Thymus (tissue), 11 donors: ENCODE measurements at regions not wholly inside any gene's neighbourhood (a gene's known extent, or its start where the extent isn't known, plus 50 kb on each side); places are given as distances from the start of the nearest gene placed in this dataset.

Experiments
- DNase-seq, 9 donors: peaks; one replicate each; pipeline ENCODE4 v3.0.0-alpha.2; 2013; ENCODE audit warnings: low spot score in 9 of 9, low read depth in 6 of 9, missing footprints in 1 of 9
- H3K27ac ChIP-seq, 2 donors: one replicate each; pipeline ENCODE4 v1.5.1; 2013; ENCODE audit warnings: control low read depth in 1 of 2, low read depth in 1 of 2, low read length in 1 of 2, mild to moderate bottlenecking in 1 of 2, moderate library complexity in 1 of 2
- H3K27me3 ChIP-seq, 2 donors: one replicate each; pipeline ENCODE4 v1.5.1; 2013; ENCODE audit warnings: low read length in 1 of 2; ENCODE audit not compliant: control insufficient read depth in 2 of 2, insufficient read depth in 1 of 2
- H3K36me3 ChIP-seq, 2 donors: one replicate each; pipeline ENCODE4 v1.5.1; 2013; ENCODE audit warnings: low read length in 1 of 2, mild to moderate bottlenecking in 1 of 2, moderate library complexity in 1 of 2; ENCODE audit not compliant: control insufficient read depth in 2 of 2, insufficient read depth in 2 of 2
- H3K4me1 ChIP-seq, 2 donors: one replicate each; pipeline ENCODE4 v1.5.1; 2013; ENCODE audit warnings: low read length in 2 of 2; ENCODE audit not compliant: control insufficient read depth in 2 of 2, insufficient read depth in 2 of 2
- H3K4me3 ChIP-seq, 2 donors: one replicate each; pipeline ENCODE4 v1.5.1; 2013; ENCODE audit warnings: low read length in 2 of 2, control low read depth in 1 of 2, mild to moderate bottlenecking in 1 of 2
- H3K9me3 ChIP-seq, 2 donors: one replicate each; pipeline ENCODE4 v1.5.1; 2013; ENCODE audit warnings: low read length in 1 of 2, mild to moderate bottlenecking in 1 of 2; ENCODE audit not compliant: control insufficient read depth in 2 of 2, insufficient read depth in 1 of 2
- WGBS: extraction: QIAGEN DNeasy Blood & Tissue Kit; methylation state at CpG from one replicate; pipeline ENCODE4 v1.1.7; 2013; 5-methylcytosine and 5-hydroxymethylcytosine counted together
- donor health status: healthy.

DNA sequence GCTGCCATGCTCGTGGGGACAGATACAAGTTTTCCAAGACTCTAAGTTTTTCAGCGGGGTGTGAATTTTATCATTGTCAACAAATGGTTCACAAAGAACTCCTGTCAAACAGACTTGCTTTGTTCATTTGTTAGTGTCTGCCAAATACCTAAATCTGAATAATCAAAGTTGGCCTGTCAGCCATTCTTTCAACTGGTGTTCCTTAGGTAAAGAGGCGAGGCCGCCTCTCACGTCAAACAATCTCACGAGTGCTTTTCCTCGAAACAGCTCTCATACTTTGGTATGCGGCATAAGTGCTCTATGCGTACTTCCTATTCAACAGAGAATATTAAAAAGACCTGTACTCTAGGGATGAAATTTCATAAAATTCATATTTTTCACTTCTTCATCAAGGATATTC is 51.4 kb upstream of the KANK4 start:
- Histone ChIP-seq H3K4me1 (no peaks in the 10 kb centered on the region), H3K4me3 (no peak overlapping the region), H3K27ac (no peak overlapping the region), H3K27me3 (no peaks in the 10 kb centered on the region), H3K36me3 (no peaks in the 10 kb centered on the region), H3K9me3 (peaks cover 0 to 5% of the 10 kb centered on the region in 2 donors)
- WGBS = 98% methylated on average over 9 of the region's 9 CpGs
- no peak for DNase-seq

DNA sequence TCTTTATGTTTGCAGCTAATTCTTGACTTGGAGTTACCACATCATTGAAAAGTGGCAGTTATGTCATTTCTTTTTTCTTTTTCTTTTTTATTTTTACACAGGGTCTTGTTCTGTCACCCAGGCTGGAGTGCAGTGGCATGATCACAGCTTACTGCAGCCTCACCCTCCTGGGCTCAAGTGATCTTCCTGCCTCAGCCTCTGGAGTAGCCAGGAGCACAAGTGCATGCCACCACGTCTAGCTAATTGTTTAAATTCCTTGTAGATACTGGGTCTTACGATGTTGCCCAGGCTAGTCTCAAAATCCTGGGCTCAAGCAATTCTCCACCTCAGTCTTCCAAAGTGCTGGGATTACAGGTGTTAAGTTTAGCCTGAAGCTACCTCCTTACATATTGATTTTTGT is 52.1 kb upstream of the KANK4 start:
- H3K9me3 ChIP-seq = peaks cover 0 to 5% of the 10 kb centered on the region in 2 donors
- no peak overlapping the region for H3K27ac ChIP-seq
- no peaks in the 10 kb centered on the region for H3K27me3 ChIP-seq
- 97% methylated on average over 2 of the region's 2 CpGs for WGBS
- no peak overlapping the region for H3K4me3 ChIP-seq
- DNase-seq = no peak
- H3K4me1 ChIP-seq = no peaks in the 10 kb centered on the region
- no peaks in the 10 kb centered on the region for H3K36me3 ChIP-seq

DNA sequence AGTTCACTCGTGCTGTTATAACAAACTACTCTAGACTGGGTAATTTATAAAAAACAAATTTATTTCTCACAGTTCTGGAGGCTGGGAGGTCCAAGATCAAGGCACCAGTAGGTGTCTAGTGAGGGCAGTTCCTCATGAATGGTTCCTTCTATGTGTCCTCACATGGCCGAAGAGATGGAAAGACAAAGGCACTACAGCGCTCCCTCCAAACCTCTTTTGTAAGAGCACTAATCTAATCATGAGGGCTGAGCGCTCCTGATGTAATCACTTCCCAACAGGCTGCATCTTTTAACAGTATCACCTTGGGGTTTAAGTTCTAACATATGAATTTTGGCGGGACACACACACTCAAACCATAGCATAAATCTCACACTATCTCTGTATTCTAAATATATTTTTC is 54.0 kb upstream of the KANK4 start:
- Histone ChIP-seq H3K36me3 (no peaks in the 10 kb centered on the region), H3K9me3 (no peaks in the 10 kb centered on the region), H3K27ac (no peak overlapping the region), H3K27me3 (no peaks in the 10 kb centered on the region), H3K4me1 (no peaks in the 10 kb centered on the region), H3K4me3 (no peak overlapping the region)
- no peak for DNase-seq
- 98% methylated on average over 5 of the region's 5 CpGs for WGBS

- Histone ChIP-seq H3K4me1 (no peaks in the 10 kb centered on the region), H3K9me3 (no peaks in the 10 kb centered on the region), H3K36me3 (no peaks in the 10 kb centered on the region), H3K4me3 (no peak overlapping the region), H3K27me3 (no peaks in the 10 kb centered on the region), H3K27ac (no peak overlapping the region)
- no peak for DNase-seq
- 90% methylated on average over 3 of the region's 3 CpGs for WGBS
Measured at GRCh38 chr1:62377043-62377562, 57.9 kb upstream of the KANK4 start.

- DNase-seq = no peak
- Histone ChIP-seq H3K36me3 (no peaks in the 10 kb centered on the region), H3K4me1 (no peaks in the 10 kb centered on the region), H3K27ac (no peak overlapping the region), H3K4me3 (no peak overlapping the region), H3K9me3 (no peaks in the 10 kb centered on the region), H3K27me3 (no peaks in the 10 kb centered on the region)
- 96% methylated on average over 5 of the region's 5 CpGs for WGBS
Measured at GRCh38 chr1:62380181-62380580, 56.7 kb upstream of the USP1 start.

- Histone ChIP-seq H3K9me3 (no peaks in the 10 kb centered on the region), H3K27ac (no peak overlapping the region), H3K4me1 (peaks cover 0 to 3% of the 10 kb centered on the region in 2 donors), H3K4me3 (no peak overlapping the region), H3K36me3 (no peaks in the 10 kb centered on the region), H3K27me3 (no peaks in the 10 kb centered on the region)
- WGBS = 98% methylated on average over 10 of the region's 10 CpGs
- no peak for DNase-seq
Measured at GRCh38 chr1:62381831-62382657, 54.8 kb upstream of the USP1 start.

DNA sequence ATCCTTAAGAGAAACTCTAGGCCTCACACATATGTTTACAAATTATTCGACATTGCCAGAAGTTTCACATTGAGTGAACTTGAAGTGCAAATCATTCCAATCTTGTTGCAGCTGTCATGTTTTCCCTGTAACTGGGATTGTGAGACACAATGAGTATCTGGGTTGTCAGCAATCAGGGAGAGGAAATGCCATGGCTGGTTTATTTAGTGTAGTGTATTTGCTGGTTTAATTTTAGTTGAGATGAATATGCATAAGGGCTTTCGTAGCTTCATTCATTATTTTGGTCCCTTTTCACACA is 54.2 kb upstream of the USP1 start:
- Histone ChIP-seq H3K4me1 (peaks cover 0 to 3% of the 10 kb centered on the region in 2 donors), H3K9me3 (no peaks in the 10 kb centered on the region), H3K27me3 (no peaks in the 10 kb centered on the region), H3K36me3 (no peaks in the 10 kb centered on the region), H3K4me3 (no peak overlapping the region), H3K27ac (no peak overlapping the region)
- WGBS = 94% methylated on average over 2 of the region's 2 CpGs
- no peak for DNase-seq

GRCh38 chr1:62384276-62385005 is 52.4 kb upstream of the USP1 start:
- peaks cover 0 to 3% of the 10 kb centered on the region in 2 donors for H3K4me1 ChIP-seq
- DNase-seq = no peak
- H3K4me3 ChIP-seq = no peak overlapping the region

GRCh38 chr1:62385923-62386322 is 50.9 kb upstream of the USP1 start:
- Histone ChIP-seq H3K27me3 (no peaks in the 10 kb centered on the region), H3K9me3 (no peaks in the 10 kb centered on the region), H3K4me1 (peaks cover 0 to 3% of the 10 kb centered on the region in 2 donors), H3K36me3 (no peaks in the 10 kb centered on the region), H3K27ac (peak overlapping the region; percentile 18 to 51), H3K4me3 (no peak overlapping the region)
- no peak for DNase-seq
- WGBS = 96% methylated on average over 5 of the region's 5 CpGs

More at GRCh38 chr1:62384276-62385005, 52.4 kb upstream of the USP1 start:
- H3K9me3 ChIP-seq = no peaks in the 10 kb centered on the region
- no peak overlapping the region for H3K27ac ChIP-seq
- WGBS = 86% methylated on average over 7 of the region's 7 CpGs
- no peaks in the 10 kb centered on the region for H3K36me3 ChIP-seq
- H3K27me3 ChIP-seq = no peaks in the 10 kb centered on the region
